ENCODE measurements at regions not wholly inside any gene's neighbourhood (a gene's known extent, or its start where the extent isn't known, plus 50 kb on each side); places are given as distances from the start of the nearest gene placed in this dataset.

DNA sequence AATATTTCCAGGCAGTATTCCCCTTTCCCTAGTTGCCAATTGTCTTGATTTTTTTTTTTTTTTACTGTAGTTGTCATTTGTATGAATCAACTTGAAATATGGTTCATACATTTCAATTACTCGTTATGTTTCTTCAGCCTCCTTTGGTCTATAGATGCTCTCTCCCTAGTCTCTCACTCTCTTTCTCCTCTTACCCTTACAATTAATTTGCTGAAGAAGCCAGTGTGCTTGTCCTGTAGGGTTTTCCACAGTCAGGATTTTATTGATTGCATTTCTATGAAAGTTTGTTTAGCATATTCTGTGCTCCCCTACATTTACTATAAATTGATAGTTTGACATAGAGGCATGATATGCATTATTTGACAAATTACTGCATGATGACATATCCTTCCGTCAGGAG lies 112.0 kb upstream of the PRKCQ start:
- Histone ChIP-seq H3K4me3 (ENCODE audit: low read depth, low read length) (no peak overlapping the region), H3K36me3 (ENCODE audit: control insufficient read depth in 2 of 2, insufficient read depth in 1 of 2, low read length in 2 of 2) (no peaks in the 10 kb centered on the region), H3K27ac (ENCODE audit: extremely low read depth, low read depth, low read length) (no peak overlapping the region), H3K9me3 (ENCODE audit: control insufficient read depth, insufficient read depth, low read depth, low read length) (no peaks in the 10 kb centered on the region), H3K4me1 (ENCODE audit: control insufficient read depth, insufficient read depth, low read length) (no peaks in the 10 kb centered on the region)
- ChIA-PET POLR2A (no interaction called here), CTCF (no interaction called here)
- TF ChIP-seq ZNF221 (tag by site-specific recombination; IDR thresholded peaks at IDR 0.05; ENCODE audit: borderline replicate concordance) (no peak), ZNF610 (tag by site-specific recombination; IDR thresholded peaks at IDR 0.05; ENCODE audit: borderline replicate concordance) (no peak), ZNF747 (tag by site-specific recombination; IDR thresholded peaks at IDR 0.05) (no peak), ZFP69B (tag by site-specific recombination; IDR thresholded peaks at IDR 0.05) (no peak)

DNA sequence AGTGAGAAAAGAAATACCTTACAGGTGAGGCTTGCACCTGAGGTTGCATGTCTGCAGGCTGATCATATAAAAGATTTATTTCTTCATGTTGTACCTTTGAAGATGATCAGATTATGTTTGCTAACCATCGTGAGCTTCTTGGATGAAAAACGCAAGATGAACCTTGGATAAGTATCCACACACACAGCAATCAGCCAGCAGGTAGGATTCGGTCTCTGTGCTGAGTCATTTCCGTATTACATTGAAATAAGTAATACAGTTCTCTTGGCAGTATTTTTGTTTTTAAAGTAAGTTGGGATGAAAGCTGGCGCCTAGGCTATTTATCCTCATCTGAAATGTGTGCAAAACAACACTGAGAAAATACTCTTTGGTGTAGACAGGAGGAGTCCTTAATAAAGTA lies 109.0 kb upstream of the PRKCQ start:
- ChIA-PET POLR2A (no interaction called here), CTCF (interaction anchor here (0.9 to 1.0 kb wide), 2 partner anchors 11 to 27 kb away, joined by 3 to 4 read pairs; no protein-coding TSS in a partner anchor)
- H3K27ac ChIP-seq (ENCODE audit: extremely low read depth, low read depth, low read length) = no peak overlapping the region

More for the DNA sequence above, 109.0 kb upstream of the PRKCQ start:
- TF ChIP-seq ZNF221 (tag by site-specific recombination; IDR thresholded peaks at IDR 0.05; ENCODE audit: borderline replicate concordance) = no peak
- no peak for TF ChIP-seq ZNF677 (tag by site-specific recombination; IDR thresholded peaks at IDR 0.05)
- TF ChIP-seq, protein P1, sequence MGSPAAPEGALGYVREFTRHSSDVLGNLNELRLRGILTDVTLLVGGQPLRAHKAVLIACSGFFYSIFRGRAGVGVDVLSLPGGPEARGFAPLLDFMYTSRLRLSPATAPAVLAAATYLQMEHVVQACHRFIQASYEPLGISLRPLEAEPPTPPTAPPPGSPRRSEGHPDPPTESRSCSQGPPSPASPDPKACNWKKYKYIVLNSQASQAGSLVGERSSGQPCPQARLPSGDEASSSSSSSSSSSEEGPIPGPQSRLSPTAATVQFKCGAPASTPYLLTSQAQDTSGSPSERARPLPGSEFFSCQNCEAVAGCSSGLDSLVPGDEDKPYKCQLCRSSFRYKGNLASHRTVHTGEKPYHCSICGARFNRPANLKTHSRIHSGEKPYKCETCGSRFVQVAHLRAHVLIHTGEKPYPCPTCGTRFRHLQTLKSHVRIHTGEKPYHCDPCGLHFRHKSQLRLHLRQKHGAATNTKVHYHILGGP (tag by site-specific recombination; IDR thresholded peaks at IDR 0.05) = no peak
- no peak for TF ChIP-seq ZNF473 (tag by site-specific recombination; IDR thresholded peaks at IDR 0.05)
- TF ChIP-seq ZSCAN30 (tag by site-specific recombination; IDR thresholded peaks at IDR 0.05) = no peak
- no peak for TF ChIP-seq ZNF501 (tag by site-specific recombination; IDR thresholded peaks at IDR 0.05)
- TF ChIP-seq SP2 (tag by site-specific recombination; IDR thresholded peaks at IDR 0.05) = no peak
- TF ChIP-seq, protein P2, sequence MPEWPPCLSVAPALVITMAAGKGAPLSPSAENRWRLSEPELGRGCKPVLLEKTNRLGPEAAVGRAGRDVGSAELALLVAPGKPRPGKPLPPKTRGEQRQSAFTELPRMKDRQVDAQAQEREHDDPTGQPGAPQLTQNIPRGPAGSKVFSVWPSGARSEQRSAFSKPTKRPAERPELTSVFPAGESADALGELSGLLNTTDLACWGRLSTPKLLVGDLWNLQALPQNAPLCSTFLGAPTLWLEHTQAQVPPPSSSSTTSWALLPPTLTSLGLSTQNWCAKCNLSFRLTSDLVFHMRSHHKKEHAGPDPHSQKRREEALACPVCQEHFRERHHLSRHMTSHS (tag by site-specific recombination; IDR thresholded peaks at IDR 0.05) = no peak
- no peak for TF ChIP-seq ZNF157 (tag by site-specific recombination; IDR thresholded peaks at IDR 0.05)
- TF ChIP-seq, protein P3, sequence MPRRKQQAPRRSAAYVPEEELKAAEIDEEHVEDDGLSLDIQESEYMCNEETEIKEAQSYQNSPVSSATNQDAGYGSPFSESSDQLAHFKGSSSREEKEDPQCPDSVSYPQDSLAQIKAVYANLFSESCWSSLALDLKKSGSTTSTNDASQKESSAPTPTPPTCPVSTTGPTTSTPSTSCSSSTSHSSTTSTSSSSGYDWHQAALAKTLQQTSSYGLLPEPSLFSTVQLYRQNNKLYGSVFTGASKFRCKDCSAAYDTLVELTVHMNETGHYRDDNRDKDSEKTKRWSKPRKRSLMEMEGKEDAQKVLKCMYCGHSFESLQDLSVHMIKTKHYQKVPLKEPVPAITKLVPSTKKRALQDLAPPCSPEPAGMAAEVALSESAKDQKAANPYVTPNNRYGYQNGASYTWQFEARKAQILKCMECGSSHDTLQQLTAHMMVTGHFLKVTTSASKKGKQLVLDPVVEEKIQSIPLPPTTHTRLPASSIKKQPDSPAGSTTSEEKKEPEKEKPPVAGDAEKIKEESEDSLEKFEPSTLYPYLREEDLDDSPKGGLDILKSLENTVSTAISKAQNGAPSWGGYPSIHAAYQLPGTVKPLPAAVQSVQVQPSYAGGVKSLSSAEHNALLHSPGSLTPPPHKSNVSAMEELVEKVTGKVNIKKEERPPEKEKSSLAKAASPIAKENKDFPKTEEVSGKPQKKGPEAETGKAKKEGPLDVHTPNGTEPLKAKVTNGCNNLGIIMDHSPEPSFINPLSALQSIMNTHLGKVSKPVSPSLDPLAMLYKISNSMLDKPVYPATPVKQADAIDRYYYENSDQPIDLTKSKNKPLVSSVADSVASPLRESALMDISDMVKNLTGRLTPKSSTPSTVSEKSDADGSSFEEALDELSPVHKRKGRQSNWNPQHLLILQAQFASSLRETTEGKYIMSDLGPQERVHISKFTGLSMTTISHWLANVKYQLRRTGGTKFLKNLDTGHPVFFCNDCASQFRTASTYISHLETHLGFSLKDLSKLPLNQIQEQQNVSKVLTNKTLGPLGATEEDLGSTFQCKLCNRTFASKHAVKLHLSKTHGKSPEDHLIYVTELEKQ (tag by site-specific recombination; IDR thresholded peaks at IDR 0.05; ENCODE audit: borderline replicate concordance) = no peak
- TF ChIP-seq ZNF37A (tag by site-specific recombination; IDR thresholded peaks at IDR 0.05) = no peak
- TF ChIP-seq, protein P4, sequence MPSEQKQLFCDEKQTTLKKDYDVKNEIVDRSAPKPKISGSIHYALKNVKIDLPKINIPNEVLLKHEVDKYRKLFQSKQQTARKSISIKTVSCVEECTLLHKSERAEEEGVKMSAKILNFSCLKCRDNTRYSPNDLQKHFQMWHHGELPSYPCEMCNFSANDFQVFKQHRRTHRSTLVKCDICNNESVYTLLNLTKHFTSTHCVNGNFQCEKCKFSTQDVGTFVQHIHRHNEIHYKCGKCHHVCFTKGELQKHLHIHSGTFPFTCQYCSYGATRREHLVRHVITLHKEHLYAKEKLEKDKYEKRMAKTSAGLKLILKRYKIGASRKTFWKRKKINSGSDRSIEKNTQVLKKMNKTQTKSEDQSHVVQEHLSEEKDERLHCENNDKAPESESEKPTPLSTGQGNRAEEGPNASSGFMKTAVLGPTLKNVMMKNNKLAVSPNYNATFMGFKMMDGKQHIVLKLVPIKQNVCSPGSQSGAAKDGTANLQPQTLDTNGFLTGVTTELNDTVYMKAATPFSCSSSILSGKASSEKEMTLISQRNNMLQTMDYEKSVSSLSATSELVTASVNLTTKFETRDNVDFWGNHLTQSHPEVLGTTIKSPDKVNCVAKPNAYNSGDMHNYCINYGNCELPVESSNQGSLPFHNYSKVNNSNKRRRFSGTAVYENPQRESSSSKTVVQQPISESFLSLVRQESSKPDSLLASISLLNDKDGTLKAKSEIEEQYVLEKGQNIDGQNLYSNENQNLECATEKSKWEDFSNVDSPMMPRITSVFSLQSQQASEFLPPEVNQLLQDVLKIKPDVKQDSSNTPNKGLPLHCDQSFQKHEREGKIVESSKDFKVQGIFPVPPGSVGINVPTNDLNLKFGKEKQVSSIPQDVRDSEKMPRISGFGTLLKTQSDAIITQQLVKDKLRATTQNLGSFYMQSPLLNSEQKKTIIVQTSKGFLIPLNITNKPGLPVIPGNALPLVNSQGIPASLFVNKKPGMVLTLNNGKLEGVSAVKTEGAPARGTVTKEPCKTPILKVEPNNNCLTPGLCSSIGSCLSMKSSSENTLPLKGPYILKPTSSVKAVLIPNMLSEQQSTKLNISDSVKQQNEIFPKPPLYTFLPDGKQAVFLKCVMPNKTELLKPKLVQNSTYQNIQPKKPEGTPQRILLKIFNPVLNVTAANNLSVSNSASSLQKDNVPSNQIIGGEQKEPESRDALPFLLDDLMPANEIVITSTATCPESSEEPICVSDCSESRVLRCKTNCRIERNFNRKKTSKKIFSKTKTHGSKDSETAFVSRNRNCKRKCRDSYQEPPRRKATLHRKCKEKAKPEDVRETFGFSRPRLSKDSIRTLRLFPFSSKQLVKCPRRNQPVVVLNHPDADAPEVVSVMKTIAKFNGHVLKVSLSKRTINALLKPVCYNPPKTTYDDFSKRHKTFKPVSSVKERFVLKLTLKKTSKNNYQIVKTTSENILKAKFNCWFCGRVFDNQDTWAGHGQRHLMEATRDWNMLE (tag by site-specific recombination; conservative IDR thresholded peaks at IDR 0.05; ENCODE audit: low read depth) = no peak
- no peak for TF ChIP-seq ZNF585B (tag by site-specific recombination; IDR thresholded peaks at IDR 0.05)
- TF ChIP-seq, protein P5, sequence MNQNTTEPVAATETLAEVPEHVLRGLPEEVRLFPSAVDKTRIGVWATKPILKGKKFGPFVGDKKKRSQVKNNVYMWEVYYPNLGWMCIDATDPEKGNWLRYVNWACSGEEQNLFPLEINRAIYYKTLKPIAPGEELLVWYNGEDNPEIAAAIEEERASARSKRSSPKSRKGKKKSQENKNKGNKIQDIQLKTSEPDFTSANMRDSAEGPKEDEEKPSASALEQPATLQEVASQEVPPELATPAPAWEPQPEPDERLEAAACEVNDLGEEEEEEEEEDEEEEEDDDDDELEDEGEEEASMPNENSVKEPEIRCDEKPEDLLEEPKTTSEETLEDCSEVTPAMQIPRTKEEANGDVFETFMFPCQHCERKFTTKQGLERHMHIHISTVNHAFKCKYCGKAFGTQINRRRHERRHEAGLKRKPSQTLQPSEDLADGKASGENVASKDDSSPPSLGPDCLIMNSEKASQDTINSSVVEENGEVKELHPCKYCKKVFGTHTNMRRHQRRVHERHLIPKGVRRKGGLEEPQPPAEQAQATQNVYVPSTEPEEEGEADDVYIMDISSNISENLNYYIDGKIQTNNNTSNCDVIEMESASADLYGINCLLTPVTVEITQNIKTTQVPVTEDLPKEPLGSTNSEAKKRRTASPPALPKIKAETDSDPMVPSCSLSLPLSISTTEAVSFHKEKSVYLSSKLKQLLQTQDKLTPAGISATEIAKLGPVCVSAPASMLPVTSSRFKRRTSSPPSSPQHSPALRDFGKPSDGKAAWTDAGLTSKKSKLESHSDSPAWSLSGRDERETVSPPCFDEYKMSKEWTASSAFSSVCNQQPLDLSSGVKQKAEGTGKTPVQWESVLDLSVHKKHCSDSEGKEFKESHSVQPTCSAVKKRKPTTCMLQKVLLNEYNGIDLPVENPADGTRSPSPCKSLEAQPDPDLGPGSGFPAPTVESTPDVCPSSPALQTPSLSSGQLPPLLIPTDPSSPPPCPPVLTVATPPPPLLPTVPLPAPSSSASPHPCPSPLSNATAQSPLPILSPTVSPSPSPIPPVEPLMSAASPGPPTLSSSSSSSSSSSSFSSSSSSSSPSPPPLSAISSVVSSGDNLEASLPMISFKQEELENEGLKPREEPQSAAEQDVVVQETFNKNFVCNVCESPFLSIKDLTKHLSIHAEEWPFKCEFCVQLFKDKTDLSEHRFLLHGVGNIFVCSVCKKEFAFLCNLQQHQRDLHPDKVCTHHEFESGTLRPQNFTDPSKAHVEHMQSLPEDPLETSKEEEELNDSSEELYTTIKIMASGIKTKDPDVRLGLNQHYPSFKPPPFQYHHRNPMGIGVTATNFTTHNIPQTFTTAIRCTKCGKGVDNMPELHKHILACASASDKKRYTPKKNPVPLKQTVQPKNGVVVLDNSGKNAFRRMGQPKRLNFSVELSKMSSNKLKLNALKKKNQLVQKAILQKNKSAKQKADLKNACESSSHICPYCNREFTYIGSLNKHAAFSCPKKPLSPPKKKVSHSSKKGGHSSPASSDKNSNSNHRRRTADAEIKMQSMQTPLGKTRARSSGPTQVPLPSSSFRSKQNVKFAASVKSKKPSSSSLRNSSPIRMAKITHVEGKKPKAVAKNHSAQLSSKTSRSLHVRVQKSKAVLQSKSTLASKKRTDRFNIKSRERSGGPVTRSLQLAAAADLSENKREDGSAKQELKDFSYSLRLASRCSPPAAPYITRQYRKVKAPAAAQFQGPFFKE (tag by site-specific recombination; IDR thresholded peaks at IDR 0.05; ENCODE audit: borderline replicate concordance) = no peak
- no peak for TF ChIP-seq ZNF830 (tag by site-specific recombination; IDR thresholded peaks at IDR 0.05; ENCODE audit: low read depth)
- Histone ChIP-seq H3K4me3 (ENCODE audit: low read depth, low read length) (no peak overlapping the region), H3K9me3 (ENCODE audit: control insufficient read depth, insufficient read depth, low read depth, low read length) (no peaks in the 10 kb centered on the region), H3K4me1 (ENCODE audit: control insufficient read depth, insufficient read depth, low read length) (no peaks in the 10 kb centered on the region), H3K36me3 (ENCODE audit: control insufficient read depth in 2 of 2, insufficient read depth in 1 of 2, low read length in 2 of 2) (no peaks in the 10 kb centered on the region)

Measured in HEK293 (cell line).